Heart right ventricle (tissue), 16 donors: ENCODE measurements at regions not wholly inside any gene's neighbourhood (a gene's known extent, or its start where the extent isn't known, plus 50 kb on each side); places are given as distances from the start of the nearest gene placed in this dataset.

Source experiments
- ATAC-seq, 8 donors: fragments of 200-7000 bp; cut with Tn5 transposase; one replicate each; pipeline ENCODE4 v1.9.1; 2020; ENCODE audit warnings: mild to moderate bottlenecking in 8 of 8, moderate library complexity in 8 of 8, moderate number of reproducible peaks in 1 of 8
- DNase-seq, 2 donors: peaks; one replicate each; pipeline ENCODE4 v3.0.0-alpha.2; 2020
- H3K27ac ChIP-seq, 10 donors: fragments of 200-600 bp; sonication (generic) in 2 of 10; one replicate each; pipeline versions ENCODE4 v1.5.0 to v1.8.0; 2020 to 2022; ENCODE audit warnings: mild to moderate bottlenecking in 3 of 10
- H3K27me3 ChIP-seq, 7 donors: fragments of 200-600 bp; one replicate each; pipeline ENCODE4 v1.8.0; 2021 to 2022; ENCODE audit warnings: mild to moderate bottlenecking in 2 of 7
- H3K36me3 ChIP-seq, 9 donors: fragments of 200-600 bp; sonication (generic) in 1 of 9; one replicate each; pipeline versions ENCODE4 v1.5.0 to v1.8.0; 2020 to 2022; ENCODE audit warnings: mild to moderate bottlenecking in 2 of 9
- H3K4me1 ChIP-seq, 9 donors: fragments of 200-600 bp; sonication (generic) in 1 of 9; one replicate each; pipeline versions ENCODE4 v1.5.0 to v1.8.0; 2020 to 2022; ENCODE audit warnings: mild to moderate bottlenecking in 4 of 9
- H3K4me3 ChIP-seq, 10 donors: fragments of 200-600 bp; sonication (generic) in 2 of 10; one replicate each; pipeline versions ENCODE4 v1.5.0 to v1.8.0; 2020 to 2022; ENCODE audit warnings: mild to moderate bottlenecking in 7 of 10, moderate library complexity in 2 of 10
- H3K9me3 ChIP-seq, 11 donors: fragments of 200-600 bp in 10 of 11; sonication (generic) in 2 of 11; one replicate each; pipeline versions ENCODE4 v1.5.0 to v1.8.0; 2013 to 2022; ENCODE audit warnings: mild to moderate bottlenecking in 2 of 11, control low read depth in 1 of 11, moderate library complexity in 1 of 11
- WGBS, 2 donors: extraction: QIAGEN DNeasy Blood & Tissue Kit; methylation state at CpG; one replicate each; pipeline ENCODE4 v1.1.7; 2013; ENCODE audit warnings: inconsistent platforms in 1 of 2; 5-methylcytosine and 5-hydroxymethylcytosine counted together
- intact Hi-C, 10 donors: fragments of 100-400 bp; cut with DNase I; formaldehyde crosslinking; loops; one replicate each; pipeline versions ENCODE4 v1.11.1 to v1.14.2; 2022
- TF ChIP-seq, protein P1 (sequence below), 9 donors: fragments of 200-600 bp; sonication (generic) in 2 of 9; IDR thresholded peaks; one replicate each; pipeline versions ENCODE4 v1.5.0 to v1.8.0; 2021 to 2022; ENCODE audit warnings: antibody characterized with exemption in 9 of 9, mild to moderate bottlenecking in 5 of 9, moderate library complexity in 1 of 9
- donor health status: Arrhythmogenic right ventricular cardiomyopathy.
- donor health status: ischemic (EF 13 %, LVEDD 7.1; RV severe dilation, severe dysfunction).
- donor health status: healthy with polysubstance abuse.
- donor health status: DM: no; HTN: yes; CAD: no.
- donor health status: DM: no; HTN: no; CAD: no.
- donor health status: ischemic (EF 25% LVEDD 6.9; RV normal size, moderate dysfunction).
- donor health status: ischemic (EF 25% LVEDD 5.7; RV mildly dilated, moderate dysfunction).
- donor health status: healthy.
- donor health status: DM: yes; HTN: yes; CAD: no.
- donor health status: Ischemic cardiomyopathy.
- donor health status: ischemic (EF 35%, LVEDD 5.7; RV mildly dilated, moderate dysfunction).
- donor health status: nonischemic (EF 11% LVEDD 7.7; RV severe dilation, severe dysfunction).
- donor health status: DM: yes; HTN: yes; CAD: no.
- donor health status: PGD.
- donor health status: ischemic (EF 29% LVEDD 5.4; RV normal size, mild dysfunction).
- donor health status: nonischemic (EF 23%, LVEDD 6.1; RV moderate dilation, normal function).

DNA sequence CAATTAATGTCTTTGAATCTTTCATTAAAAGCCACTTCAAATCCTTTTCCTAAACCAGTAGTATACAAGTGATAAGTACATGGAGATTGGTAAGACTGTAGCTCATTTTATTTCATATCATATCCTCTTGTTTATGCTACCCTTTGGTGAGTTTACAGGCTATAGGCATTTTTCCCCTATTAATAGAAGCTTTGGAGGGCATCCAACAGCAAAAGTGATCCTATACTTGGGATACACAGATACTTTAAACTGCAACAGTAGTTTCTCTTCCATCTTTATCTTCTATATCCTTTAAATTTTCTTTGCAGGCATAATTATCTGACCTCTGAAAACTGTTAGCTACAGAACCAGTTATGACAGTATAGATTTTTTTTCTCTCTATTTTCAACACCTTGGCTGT is 114.5 kb upstream of the SPON1 start:
- Histone ChIP-seq H3K27ac (no peak overlapping the region), H3K36me3 (no peaks in the 10 kb centered on the region), H3K4me1 (no peaks in the 10 kb centered on the region), H3K27me3 (peaks cover 0 to 13% (median 0%) of the 10 kb centered on the region in 7 donors), H3K4me3 (no peak overlapping the region), H3K9me3 (no peaks in the 10 kb centered on the region)
- TF ChIP-seq, protein P1, sequence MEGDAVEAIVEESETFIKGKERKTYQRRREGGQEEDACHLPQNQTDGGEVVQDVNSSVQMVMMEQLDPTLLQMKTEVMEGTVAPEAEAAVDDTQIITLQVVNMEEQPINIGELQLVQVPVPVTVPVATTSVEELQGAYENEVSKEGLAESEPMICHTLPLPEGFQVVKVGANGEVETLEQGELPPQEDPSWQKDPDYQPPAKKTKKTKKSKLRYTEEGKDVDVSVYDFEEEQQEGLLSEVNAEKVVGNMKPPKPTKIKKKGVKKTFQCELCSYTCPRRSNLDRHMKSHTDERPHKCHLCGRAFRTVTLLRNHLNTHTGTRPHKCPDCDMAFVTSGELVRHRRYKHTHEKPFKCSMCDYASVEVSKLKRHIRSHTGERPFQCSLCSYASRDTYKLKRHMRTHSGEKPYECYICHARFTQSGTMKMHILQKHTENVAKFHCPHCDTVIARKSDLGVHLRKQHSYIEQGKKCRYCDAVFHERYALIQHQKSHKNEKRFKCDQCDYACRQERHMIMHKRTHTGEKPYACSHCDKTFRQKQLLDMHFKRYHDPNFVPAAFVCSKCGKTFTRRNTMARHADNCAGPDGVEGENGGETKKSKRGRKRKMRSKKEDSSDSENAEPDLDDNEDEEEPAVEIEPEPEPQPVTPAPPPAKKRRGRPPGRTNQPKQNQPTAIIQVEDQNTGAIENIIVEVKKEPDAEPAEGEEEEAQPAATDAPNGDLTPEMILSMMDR (IDR thresholded peaks at IDR 0.05), result no peak
- ATAC-seq (no peak), DNase-seq (no peak)
- intact Hi-C loops, result no loop called here

DNA sequence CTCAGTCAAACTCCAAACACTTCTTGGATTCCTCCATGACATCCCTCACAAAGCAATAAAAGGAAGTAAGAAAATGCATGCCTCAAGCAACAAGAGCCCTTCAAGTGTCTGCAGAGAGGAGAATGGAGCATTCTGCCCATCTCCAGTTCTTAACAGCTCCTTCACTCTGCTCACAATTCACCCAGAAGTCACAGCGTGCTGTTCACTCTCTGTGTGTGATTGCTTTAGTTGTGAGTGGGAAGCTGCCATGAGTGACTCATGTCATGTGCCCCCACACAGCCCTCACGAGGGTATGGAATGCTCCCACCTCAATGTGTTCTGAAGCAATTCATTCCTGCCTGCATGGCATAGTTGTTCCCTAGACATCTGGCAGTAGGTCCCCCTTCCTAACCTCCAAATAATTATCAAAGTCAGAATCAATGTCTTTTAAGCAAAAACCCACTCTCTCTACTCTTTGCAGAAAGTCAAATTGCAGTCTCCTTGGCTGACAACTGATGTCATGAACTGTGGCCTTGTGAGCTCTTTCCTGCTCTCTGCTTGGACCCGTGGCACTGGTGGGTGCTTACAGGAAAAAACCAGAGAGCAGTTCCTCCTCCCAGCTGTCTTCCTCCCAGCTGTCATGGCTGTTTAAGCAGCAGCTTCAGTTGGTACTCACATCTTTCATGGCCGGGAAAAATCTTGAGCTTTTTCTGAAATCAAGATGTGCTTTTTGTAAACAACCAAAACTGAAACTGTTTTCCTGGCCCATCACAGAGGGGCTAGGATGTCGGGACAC is 112.1 kb upstream of the SPON1 start:
- Histone ChIP-seq H3K27me3 (peaks cover 0 to 18% (median 0%) of the 10 kb centered on the region in 7 donors), H3K27ac (no peak overlapping the region), H3K9me3 (no peaks in the 10 kb centered on the region), H3K4me1 (no peaks in the 10 kb centered on the region), H3K36me3 (no peaks in the 10 kb centered on the region), H3K4me3 (no peak overlapping the region)
- WGBS, 2 donors, result 54 to 63% methylated on average over 5 of the region's 5 CpGs
- DNase-seq (no peak), ATAC-seq (no peak)
- TF ChIP-seq, protein P1 (IDR thresholded peaks at IDR 0.05), result no peak
- intact Hi-C loops, result no loop called here

DNA sequence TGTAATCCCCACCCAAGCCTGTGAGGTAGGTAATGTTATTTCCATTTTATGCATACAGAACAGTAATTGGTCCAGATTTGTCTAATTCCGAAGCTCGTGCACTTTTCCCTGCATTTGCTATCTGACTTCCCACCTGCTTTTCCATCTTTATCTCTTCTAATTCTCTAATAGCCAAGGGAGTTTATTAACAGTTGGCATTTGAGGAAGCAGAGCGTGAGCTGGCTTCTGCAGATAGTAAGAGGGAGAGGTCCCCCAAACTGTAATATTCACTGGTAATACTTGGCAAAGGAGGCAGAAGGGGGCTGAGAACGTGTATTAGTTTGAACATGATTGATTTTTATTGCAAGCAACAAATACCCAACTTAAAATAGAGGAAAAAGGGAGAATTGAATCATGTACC is 110.8 kb upstream of the SPON1 start:
- Histone ChIP-seq H3K27ac (no peak overlapping the region), H3K27me3 (peaks cover 0 to 20% (median 4%) of the 10 kb centered on the region in 7 donors), H3K4me3 (no peak overlapping the region), H3K36me3 (no peaks in the 10 kb centered on the region), H3K9me3 (no peaks in the 10 kb centered on the region), H3K4me1 (no peaks in the 10 kb centered on the region)
- TF ChIP-seq, protein P1 (IDR thresholded peaks at IDR 0.05), result no peak
- WGBS, 2 donors, result 59% methylated on average over 4 of the region's 4 CpGs
- no peak for DNase-seq
- intact Hi-C loops, result no loop called here
- ATAC-seq, result no peak

DNA sequence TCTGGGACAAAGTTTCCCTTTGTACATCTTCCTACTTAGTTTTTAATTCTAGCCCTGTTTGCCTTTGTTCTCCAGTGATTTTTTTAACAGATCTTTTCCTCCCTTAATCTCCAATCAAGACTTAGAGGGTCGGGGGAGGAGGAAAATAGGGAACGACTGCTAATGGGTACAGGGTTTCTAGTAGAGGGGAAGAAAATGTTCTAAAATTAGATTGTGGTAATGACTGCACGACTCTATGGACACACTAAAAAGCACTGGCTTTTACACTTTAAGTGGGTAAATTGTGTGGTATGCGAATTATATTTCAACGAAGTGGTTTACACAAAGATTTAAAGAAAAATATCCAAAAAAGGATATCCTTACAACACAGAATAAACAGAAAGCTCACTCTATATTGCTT is 110.0 kb upstream of the SPON1 start:
- H3K27ac ChIP-seq, result no peak overlapping the region
- H3K27me3 ChIP-seq, result peaks cover 0 to 23% (median 4%) of the 10 kb centered on the region in 7 donors
- WGBS, 2 donors, result 52 to 61% methylated on average over 5 of the region's 5 CpGs
- no peaks in the 10 kb centered on the region for H3K9me3 ChIP-seq
- ATAC-seq, result no peak
- intact Hi-C loops, result no loop called here
- H3K36me3 ChIP-seq, result no peaks in the 10 kb centered on the region
- TF ChIP-seq, protein P1 (IDR thresholded peaks at IDR 0.05), result no peak
- DNase-seq, result no peak
- no peaks in the 10 kb centered on the region for H3K4me1 ChIP-seq
- H3K4me3 ChIP-seq, result no peak overlapping the region
